HL-60 (cell line): ENCODE measurements at regions not wholly inside any gene's neighbourhood (a gene's known extent, or its start where the extent isn't known, plus 50 kb on each side); places are given as distances from the start of the nearest gene placed in this dataset.

Experiments used
- DNase-seq, 2 experiments: peaks; one replicate each; pipeline ENCODE4 v3.0.0-alpha.2; 2010 to 2020; ENCODE audit warnings: low read depth in 1 of 2, low spot score in 1 of 2
- H3K27ac ChIP-seq: fragments of 250-450 bp; sonication (Bioruptor Pico); replicated peaks from 2 replicates; pipeline ENCODE4 v1.5.1; 2020; ENCODE audit warnings: mild to moderate bottlenecking, moderate library complexity
- H3K27me3 ChIP-seq: fragments of 250-450 bp; sonication (Bioruptor Pico); 2 replicates; pipeline ENCODE4 v1.5.1; 2021; ENCODE audit warnings: mild to moderate bottlenecking, moderate library complexity; ENCODE audit not compliant: insufficient read depth, poor library complexity, severe bottlenecking
- H3K4me3 ChIP-seq: replicated peaks from 2 replicates; pipeline ENCODE4 v1.5.1; 2011; ENCODE audit warnings: mild to moderate bottlenecking, control low read depth, low read length; ENCODE audit not compliant: insufficient read depth
- CTCF ChIP-seq: IDR thresholded peaks from one replicate; pipeline ENCODE4 v1.5.1; 2011; ENCODE audit warnings: low read length, control low read depth, inconsistent platforms; ENCODE audit not compliant: insufficient read depth
- GABPA ChIP-seq: IDR thresholded peaks from 2 replicates; pipeline ENCODE4 v1.6.1; 2012; ENCODE audit warnings: low read depth
- POLR2AphosphoS5 ChIP-seq: IDR thresholded peaks from 2 replicates; pipeline ENCODE4 v1.6.1; 2012; ENCODE audit warnings: low read depth
- REST ChIP-seq: IDR thresholded peaks from 2 replicates; pipeline ENCODE4 v1.6.1; 2012; ENCODE audit warnings: low read depth; ENCODE audit not compliant: insufficient replicate concordance
- SPI1 ChIP-seq: IDR thresholded peaks from 2 replicates; pipeline ENCODE4 v1.6.1; 2012; ENCODE audit warnings: low read depth, mild to moderate bottlenecking, borderline replicate concordance

GRCh38 chr2:240208631-240209211 is 68.3 kb upstream of the OTOS start:
- Histone ChIP-seq H3K4me3 (no peak overlapping the region), H3K27me3 (no peaks in the 10 kb centered on the region), H3K27ac (no peak overlapping the region)
- no peak for TF ChIP-seq POLR2AphosphoS5
- TF ChIP-seq CTCF = no peak
- no peak for TF ChIP-seq GABPA
- no peak for TF ChIP-seq SPI1
- no peak for TF ChIP-seq REST
- no peak for DNase-seq

- no peak for DNase-seq
- H3K27me3 ChIP-seq = no peaks in the 10 kb centered on the region
- no peak overlapping the region for H3K27ac ChIP-seq
- no peak overlapping the region for H3K4me3 ChIP-seq
- TF ChIP-seq SPI1 = no peak
- no peak for TF ChIP-seq POLR2AphosphoS5
- TF ChIP-seq GABPA = no peak
- no peak for TF ChIP-seq REST
- no peak for TF ChIP-seq CTCF
Measured at GRCh38 chr2:240209493-240209892, 69.0 kb upstream of the OTOS start.

- TF ChIP-seq SPI1 (no peak), POLR2AphosphoS5 (no peak), GABPA (no peak), REST (no peak), CTCF (no peak)
- no peaks in the 10 kb centered on the region for H3K27me3 ChIP-seq
- no peak overlapping the region for H3K4me3 ChIP-seq
- H3K27ac ChIP-seq = no peak overlapping the region
- no peak for DNase-seq
Measured at GRCh38 chr2:240210198-240210965, 69.9 kb upstream of the OTOS start.
